GM23338 (cell line): ENCODE measurements at regions not wholly inside any gene's neighbourhood (a gene's known extent, or its start where the extent isn't known, plus 50 kb on each side); places are given as distances from the start of the nearest gene placed in this dataset.

Experiments used
- CREB1 ChIP-seq: fragments of 250-450 bp; sonication (Bioruptor Pico); IDR thresholded peaks from 2 replicates; pipeline ENCODE4 v1.5.0; 2020; ENCODE audit warnings: low read depth, mild to moderate bottlenecking, moderate library complexity
- CTCF ChIP-seq, 2 experiments: fragments of 200-600 bp in 1 of 2; sonication (generic) in 1 of 2; conservative IDR thresholded peaks; 2 replicates each; pipeline versions ENCODE4 v1.5.1 to v1.6.1; 2016 to 2017; ENCODE audit warnings: antibody characterized with exemption in 2 of 2, low read depth in 2 of 2, mild to moderate bottlenecking in 2 of 2, moderate library complexity in 1 of 2
- EZH2 ChIP-seq: fragments of 200-600 bp; sonication (generic); IDR thresholded peaks from one replicate; pipeline ENCODE4 v1.8.0; 2017; ENCODE audit warnings: antibody characterized with exemption, mild to moderate bottlenecking, low read depth; ENCODE audit not compliant: unreplicated experiment
- EZH2phosphoT487 ChIP-seq: fragments of 200-600 bp; sonication (generic); IDR thresholded peaks from one replicate; pipeline ENCODE4 v1.8.1; 2018; ENCODE audit warnings: antibody characterized with exemption; ENCODE audit not compliant: unreplicated experiment
- JUNB ChIP-seq: IDR thresholded peaks from one replicate; pipeline ENCODE4 v1.6.1; 2016; ENCODE audit warnings: antibody characterized with exemption; ENCODE audit not compliant: unreplicated experiment
- POLR2AphosphoS5 ChIP-seq: IDR thresholded peaks from 2 replicates; pipeline ENCODE4 v1.6.1; 2016; ENCODE audit warnings: antibody characterized with exemption, low read depth
- REST ChIP-seq: IDR thresholded peaks from one replicate; pipeline ENCODE4 v1.6.1; 2018; ENCODE audit warnings: antibody characterized with exemption; ENCODE audit not compliant: unreplicated experiment
- ZNF114 ChIP-seq: fragments of 250-450 bp; sonication (Bioruptor Pico); IDR thresholded peaks from 2 replicates; pipeline ENCODE4 v1.5.0; 2020; ENCODE audit warnings: mild to moderate bottlenecking, moderate library complexity
- ZNF331 ChIP-seq: fragments of 250-450 bp; sonication (Bioruptor Pico); IDR thresholded peaks from 2 replicates; pipeline ENCODE4 v1.5.0; 2020; ENCODE audit warnings: low read depth, mild to moderate bottlenecking, moderate library complexity

- TF ChIP-seq CTCF (conservative IDR thresholded peaks at IDR 0.05; ENCODE audit: low read depth in 2 of 2) (no peak), EZH2 (no peak), ZNF114 (no peak), POLR2AphosphoS5 (no peak), JUNB (no peak), REST (no peak), EZH2phosphoT487 (no peak), CREB1 (CRISPR knock-in tag) (no peak), ZNF331 (no peak)
Observed at GRCh38 chr2:192333642-192334041, 138.9 kb upstream of the TMEFF2 start.
